ENCODE measurements at regions not wholly inside any gene's neighbourhood (a gene's known extent, or its start where the extent isn't known, plus 50 kb on each side); places are given as distances from the start of the nearest gene placed in this dataset.
"Not testable (repeated sequence)": the region's sequence is repeated elsewhere in the genome, so short reads cannot be mapped to it uniquely, and the experiment has no call there.

GRCh38 chr3:86887876-86888275 lies 103.1 kb downstream of the VGLL3 start:
- DNase-seq: no peak

DNA sequence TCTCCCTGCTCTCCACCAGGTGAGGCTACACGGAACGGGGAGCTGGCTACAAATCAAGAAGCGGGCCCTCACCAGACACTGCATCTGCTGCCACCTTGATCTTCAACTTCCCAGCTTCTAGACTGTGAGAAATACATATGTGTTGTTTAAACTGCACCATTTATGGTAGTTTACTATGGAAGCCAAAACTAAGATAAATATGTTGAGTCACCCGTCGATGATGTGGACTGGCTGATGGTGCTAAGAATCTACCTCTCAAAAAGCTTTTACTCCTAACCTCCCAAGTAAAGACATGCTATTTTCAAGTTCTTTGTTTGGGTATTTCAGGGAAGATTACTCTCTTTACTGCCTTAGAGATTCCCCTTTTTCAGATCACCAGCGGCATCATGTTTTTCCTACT lies 110.9 kb downstream of the VGLL3 start:
- DNase-seq: no peak

DNA sequence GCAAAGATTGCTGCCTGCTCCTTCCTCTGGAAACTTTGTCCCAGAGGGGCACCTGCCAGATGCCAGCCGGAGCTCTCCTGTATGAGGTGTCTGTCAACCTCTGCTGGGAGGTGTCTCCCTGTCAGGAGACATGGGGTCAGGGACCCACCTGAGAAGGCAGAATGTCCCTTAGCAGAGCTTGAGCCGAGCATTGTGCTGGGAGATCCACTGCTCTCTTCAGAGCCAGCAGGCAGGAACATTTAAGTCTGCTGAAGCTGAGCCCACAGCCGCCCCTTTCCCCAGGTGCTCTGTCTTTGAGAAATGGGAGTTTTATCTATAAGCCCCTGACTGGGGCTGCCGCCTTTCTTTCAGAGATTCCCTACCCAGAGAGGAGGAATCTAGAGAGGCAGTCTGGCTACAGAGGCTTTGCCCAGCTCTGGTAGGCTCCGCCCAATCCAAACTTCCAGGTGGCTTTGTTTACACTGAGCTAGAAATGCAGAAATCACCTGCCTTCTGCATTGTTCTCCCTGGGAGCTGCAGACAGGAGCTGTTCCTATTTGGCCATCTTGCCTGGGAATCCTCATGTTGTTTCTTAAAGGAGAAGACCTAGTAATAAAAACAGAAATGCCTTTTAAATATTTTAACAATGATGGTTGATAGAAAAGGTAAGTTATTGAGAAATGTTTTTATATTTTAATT lies 114.3 kb downstream of the VGLL3 start:
- DNase-seq: not testable (repeated sequence)

DNA sequence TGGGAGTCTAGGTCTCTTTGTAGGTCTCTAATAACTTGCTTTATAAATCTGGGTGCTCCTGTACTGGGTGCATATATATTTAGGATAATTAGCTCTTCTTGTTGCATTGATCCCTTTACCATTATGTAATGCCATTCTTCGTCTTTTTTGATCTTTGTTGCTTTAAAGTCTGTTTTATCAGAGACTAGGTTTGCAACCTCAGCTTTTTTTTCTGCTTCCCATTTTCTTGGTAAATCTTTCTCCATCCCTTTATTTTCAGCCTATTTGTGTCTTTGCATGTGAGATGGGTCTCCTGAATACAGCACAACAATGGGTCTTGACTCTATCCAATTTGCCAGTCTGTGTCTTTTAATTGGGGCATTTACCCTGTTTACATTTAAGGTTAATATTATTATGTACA lies 116.2 kb downstream of the VGLL3 start:
- not testable (repeated sequence) for DNase-seq

GRCh38 chr3:86869566-86869965 lies 121.4 kb downstream of the VGLL3 start:
- DNase-seq: no peak

- DNase-seq: no peak
Observed at GRCh38 chr3:86867982-86868381, 123.0 kb downstream of the VGLL3 start.

GRCh38 chr3:86865506-86865905 lies 125.4 kb downstream of the VGLL3 start:
- DNase-seq: no peak

DNA sequence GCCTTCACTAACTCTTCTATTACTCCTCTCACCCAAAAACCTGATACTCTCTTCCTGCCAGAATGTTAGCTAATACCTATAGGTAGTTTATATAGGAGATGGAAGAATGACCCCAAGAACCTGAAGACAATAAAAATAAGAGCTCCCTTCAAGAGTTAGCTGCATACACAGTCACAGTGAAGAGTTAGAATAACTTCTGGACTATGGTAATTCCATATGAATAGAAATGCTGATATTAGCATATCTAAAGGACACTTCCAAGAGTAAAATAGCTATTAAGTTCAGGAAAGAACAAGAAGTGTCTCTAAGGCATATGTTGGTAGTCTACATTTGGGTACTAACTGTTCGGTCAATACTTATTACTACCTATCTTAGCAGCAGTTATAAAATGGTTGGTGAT lies 134.2 kb downstream of the VGLL3 start:
- no peak for DNase-seq

- no peak for DNase-seq
Observed at GRCh38 chr3:86849991-86850390, 141.0 kb downstream of the VGLL3 start.

DNA sequence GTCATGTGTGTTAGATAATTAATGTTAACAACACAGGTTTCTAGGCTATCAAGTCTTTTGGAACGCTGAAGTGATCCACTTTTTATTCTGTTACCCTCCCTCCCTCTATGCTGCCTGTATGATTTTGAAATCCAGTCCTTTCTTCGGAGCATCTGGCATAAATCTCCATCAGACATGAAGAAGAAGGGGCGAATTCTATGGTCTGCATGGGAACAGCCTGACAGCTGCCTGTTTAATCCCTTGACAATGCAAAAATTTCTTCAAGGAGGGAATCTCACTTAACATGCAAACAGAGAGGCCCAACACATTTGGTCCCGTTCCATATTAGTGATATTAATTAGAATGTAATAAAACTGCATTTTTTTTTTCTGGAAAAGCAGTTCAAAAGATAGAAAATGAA lies 145.2 kb downstream of the VGLL3 start:
- no peak for DNase-seq

- no peak for DNase-seq
Observed at GRCh38 chr3:86838927-86839326, 152.0 kb downstream of the VGLL3 start.

- no peak for DNase-seq
Observed at GRCh38 chr3:86837871-86838270, 153.1 kb downstream of the VGLL3 start.

DNA sequence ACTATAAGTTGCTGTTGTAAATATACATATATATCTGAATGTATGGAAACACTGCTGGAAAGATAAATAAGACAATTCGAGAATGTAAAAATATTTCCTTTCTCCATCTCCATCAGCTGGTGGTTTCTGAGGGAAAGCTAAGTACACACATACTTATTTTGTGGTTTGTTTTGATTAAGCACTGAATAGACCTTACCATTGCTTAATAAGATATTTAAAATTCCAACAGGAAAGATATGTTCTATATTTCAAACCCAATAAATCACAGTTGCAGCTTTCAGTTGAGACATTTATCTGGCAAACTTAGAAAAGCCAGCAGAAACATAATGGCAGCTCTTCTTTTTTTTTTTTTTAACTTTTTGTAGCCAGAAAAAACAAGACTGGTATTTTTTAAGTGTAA lies 160.4 kb downstream of the VGLL3 start:
- no peak for DNase-seq

GRCh38 chr3:86828751-86829150 lies 162.2 kb downstream of the VGLL3 start:
- DNase-seq: no peak

DNA sequence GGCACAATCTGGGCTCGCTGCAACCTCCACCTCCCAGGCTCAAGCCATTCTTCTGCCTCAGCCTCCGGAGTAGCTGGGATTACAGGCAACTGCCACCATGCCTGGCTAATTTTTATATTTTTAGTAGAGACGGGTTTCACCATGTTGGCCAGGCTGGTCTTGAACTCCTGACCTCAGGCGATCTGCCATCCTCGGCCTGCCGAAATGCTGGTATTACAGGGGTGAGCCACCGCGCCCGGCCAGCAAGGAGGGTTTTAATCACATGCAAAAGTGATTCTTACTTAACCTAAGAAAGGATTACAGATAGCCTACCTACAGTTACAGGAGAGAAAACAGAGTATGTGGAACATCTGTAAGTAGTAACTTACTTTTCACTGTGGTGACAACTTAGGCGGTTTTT lies 163.4 kb downstream of the VGLL3 start:
- DNase-seq: not testable (repeated sequence)

DNA sequence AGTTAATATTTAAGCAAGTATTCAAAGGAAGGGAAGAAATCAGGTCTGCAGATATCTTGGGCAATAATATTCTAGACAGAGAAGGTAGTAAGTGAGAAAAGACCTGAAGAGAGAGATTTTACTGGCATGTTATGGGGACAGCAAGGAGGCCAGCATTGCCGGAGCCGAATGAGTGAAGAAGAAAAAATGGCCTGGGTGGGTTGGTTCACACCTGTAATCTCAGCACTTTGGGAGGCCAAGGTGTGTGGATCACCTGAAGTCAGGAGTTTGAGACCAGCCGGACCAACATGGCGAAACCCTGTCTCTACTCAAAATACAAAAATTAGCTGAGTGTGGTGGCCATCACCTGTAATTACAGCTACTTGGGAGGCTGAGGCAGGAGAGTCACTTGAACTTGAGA lies 164.7 kb downstream of the VGLL3 start:
- no peak for DNase-seq

DNA sequence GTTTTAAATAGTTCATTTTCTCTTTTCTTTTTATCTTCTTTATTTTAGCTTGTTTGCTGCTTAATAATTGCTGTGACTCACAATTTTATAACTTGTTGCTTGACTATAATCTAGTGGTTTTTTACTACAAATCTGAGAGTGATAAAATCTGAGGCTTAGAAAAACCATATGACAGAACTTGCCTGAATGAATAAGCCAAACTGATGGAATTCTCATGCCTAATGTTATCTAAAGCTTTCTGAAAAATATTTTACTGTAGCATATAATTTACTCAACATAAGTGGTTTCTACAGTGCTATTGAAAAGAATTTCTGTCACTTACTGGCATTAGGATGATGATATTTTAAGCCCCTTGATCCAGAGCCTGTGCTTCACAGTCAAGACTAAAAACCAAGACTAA lies 175.1 kb downstream of the VGLL3 start:
- DNase-seq: no peak

DNA sequence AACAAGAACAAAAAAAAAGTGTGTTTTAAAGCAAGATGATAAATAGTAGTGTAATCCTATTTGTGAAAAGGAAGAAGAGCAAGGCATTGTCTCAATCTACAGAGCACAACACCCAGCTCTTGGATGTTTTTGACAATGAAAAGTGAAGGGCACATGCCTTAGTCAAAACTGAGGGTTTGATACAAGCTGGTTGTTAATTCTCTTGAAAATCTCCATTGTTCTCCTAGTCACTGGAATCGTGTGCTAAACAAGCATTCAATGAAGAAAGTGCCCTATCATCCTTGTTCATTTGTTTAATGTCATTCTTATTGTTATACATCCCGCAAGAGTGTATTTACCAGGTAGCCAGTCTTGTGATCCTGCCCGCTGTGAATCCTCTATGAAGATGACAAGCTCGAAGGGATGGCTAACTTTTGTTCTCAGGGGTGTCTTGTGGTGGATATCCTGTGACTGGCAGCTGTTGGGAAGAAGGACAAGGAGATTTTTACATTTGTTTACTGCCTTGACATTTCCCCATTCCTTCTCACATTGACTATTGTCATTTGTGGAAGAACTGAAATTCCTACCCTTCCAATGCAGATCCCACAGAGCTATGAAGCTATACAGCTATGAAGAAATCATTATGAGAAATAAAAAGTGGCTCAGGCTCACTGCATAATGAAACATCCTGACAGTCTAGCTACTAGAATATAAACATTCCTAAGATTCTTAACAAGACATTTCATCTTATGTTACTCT lies 175.9 kb downstream of the VGLL3 start:
- DNase-seq: peak in 1 of 51 donors; percentile 6

DNA sequence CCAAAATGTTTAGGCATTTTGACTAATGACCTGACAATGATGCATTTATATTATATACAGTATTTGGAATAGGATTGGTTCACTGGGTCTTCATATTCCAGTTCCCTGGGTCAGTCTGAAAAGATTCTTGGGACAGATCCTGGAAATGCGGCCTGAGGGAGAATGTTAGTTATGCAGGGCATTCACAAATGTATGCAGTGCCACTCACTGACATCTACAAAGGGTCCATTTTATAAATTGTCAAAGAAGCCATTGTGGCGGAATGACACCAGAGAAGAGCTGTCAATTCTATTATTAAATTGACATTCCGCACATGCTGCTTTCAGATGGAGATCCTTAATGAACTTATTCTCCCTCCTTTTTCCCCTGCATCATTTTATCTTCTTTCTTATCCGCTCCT lies 176.6 kb downstream of the VGLL3 start:
- peak in 17 of 51 donors; percentile 1 to 70 (median 11) for DNase-seq

DNA sequence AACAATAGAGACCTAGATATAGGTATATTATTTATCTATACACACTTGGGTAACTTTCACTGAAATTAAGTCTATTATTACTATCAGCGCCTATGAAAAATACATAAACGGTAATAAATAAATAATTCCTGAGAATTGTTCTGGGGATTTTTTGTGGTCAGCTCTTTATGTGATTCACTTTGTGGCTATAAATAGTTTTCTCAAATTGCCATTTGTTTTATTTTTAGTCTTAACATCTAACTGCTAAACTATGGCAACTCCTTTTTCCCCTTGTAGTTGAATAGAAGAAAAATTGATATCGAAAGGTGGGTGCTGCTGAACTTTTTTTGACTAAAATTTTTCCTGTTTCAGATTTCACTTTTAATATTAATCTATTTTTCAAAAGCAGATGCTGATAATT lies 189.0 kb downstream of the VGLL3 start:
- DNase-seq: no peak

DNA sequence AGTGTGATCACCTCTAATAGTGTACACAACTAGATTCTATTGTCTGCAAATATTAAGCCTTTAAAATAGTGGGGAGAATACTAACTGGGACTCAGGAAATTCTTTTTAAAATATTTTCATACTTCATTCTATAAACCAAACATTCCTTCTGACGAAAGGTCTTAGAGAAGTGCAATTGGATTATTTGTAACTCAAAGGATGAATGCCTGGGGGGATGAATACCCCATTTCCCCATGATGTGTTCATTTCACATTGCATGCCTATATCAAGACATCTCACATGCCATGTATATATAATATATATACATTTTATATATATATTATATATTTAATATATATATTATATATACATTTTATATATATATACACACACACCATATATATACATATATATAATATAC lies 189.9 kb downstream of the VGLL3 start:
- no peak for DNase-seq

DNA sequence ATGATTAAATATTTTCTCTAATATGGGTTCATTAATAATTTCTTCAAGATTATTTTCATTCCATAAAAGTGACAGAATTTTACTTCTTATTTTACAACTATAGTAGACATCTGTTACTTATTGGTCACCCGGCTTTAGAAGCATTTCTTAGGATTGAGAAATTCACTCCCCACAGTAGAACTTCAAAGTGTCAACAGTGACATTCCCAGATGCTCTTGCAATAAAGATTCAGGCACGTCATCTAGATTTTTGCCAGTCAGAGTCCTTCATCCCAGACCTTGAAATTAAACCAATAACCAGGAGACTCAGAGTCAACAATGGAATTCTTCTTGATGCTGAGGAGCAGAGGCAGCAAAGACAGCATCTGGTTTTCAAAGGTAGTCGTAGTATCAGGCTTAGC lies 190.8 kb downstream of the VGLL3 start:
- DNase-seq: no peak

- DNase-seq: no peak
Observed at GRCh38 chr3:86797946-86798345, 193.0 kb downstream of the VGLL3 start.

Measured in hypothalamus (tissue), 51 donors.